ENCODE measurements at regions not wholly inside any gene's neighbourhood (a gene's known extent, or its start where the extent isn't known, plus 50 kb on each side); places are given as distances from the start of the nearest gene placed in this dataset.

- no peaks in the 10 kb centered on the region for H3K9me3 ChIP-seq
- DNase-seq, result no peak
- 77 to 83% methylated on average over 3 of the region's 3 CpGs for WGBS, 2 donors
- H3K4me1 ChIP-seq, result no peaks in the 10 kb centered on the region
- H3K27ac ChIP-seq, result no peak overlapping the region
- no peak overlapping the region for H3K4me3 ChIP-seq
- H3K27me3 ChIP-seq, result no peaks in the 10 kb centered on the region
- H3K36me3 ChIP-seq, result no peaks in the 10 kb centered on the region
- TF ChIP-seq POLR2A (IDR thresholded peaks at IDR 0.05) (no peak), CTCF (IDR thresholded peaks at IDR 0.05) (no peak)
- intact Hi-C loops (cut with DNase I), result no loop called here
These were observed 249.6 kb downstream of the TDRD3 start for GRCh38 chr13:60646620-60647019.

- Histone ChIP-seq H3K4me3 (no peak overlapping the region), H3K36me3 (no peaks in the 10 kb centered on the region), H3K9me3 (no peaks in the 10 kb centered on the region), H3K4me1 (no peaks in the 10 kb centered on the region), H3K27me3 (no peaks in the 10 kb centered on the region), H3K27ac (no peak overlapping the region)
- TF ChIP-seq POLR2A (IDR thresholded peaks at IDR 0.05) (no peak), CTCF (IDR thresholded peaks at IDR 0.05) (no peak)
- intact Hi-C loops (cut with DNase I), result no loop called here
- DNase-seq, result no peak
- 71 to 75% methylated on average over 3 of the region's 3 CpGs for WGBS, 2 donors
These were observed 248.7 kb downstream of the TDRD3 start for GRCh38 chr13:60645676-60646075.

DNA sequence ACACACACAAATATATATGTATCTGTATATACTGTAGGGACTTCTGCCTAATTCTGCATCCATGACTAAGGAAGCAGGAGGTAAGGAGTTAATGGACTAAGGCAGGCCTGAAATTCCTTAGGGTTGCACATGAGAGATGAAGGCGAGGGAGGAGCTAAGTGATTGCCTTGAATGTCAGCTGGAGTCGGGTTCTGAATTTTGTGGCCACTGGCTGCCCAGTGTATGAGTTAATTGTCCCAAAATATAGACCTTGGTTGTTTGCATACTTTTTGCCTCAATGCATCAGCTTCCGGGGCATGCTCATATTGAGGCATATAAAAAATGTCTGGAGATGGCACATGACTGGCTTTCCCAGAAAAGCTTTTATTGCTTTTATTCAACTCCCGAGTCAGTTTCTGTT, 245.5 kb downstream of the TDRD3 start:
- no peaks in the 10 kb centered on the region for H3K9me3 ChIP-seq
- no peaks in the 10 kb centered on the region for H3K27me3 ChIP-seq
- intact Hi-C loops (cut with DNase I), result no loop called here
- H3K27ac ChIP-seq, result no peak overlapping the region
- no peaks in the 10 kb centered on the region for H3K4me1 ChIP-seq
- no peak overlapping the region for H3K4me3 ChIP-seq
- 47 to 51% methylated on average over 4 of the region's 4 CpGs for WGBS, 2 donors
- no peaks in the 10 kb centered on the region for H3K36me3 ChIP-seq
- no peak for TF ChIP-seq POLR2A (IDR thresholded peaks at IDR 0.05)
- no peak for TF ChIP-seq CTCF (IDR thresholded peaks at IDR 0.05)
- DNase-seq, result no peak

DNA sequence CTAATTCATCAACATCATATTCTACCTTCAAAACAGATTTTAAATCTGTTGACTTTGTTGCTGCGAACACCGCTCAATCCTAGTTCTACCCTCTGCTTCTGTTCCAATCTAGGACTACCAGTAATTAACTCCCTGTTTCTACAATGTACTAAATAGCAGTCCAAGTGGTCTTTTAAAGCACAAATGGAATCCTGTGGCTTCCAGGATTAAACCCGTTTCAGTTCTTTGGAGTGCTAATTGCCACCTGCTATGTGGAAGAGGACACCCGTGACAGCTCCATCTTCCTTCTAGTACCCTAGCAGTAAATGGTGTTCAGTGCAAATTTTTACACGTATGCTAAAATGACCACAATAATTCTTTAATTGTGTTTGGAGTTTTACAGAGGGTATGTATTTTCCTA, 232.1 kb downstream of the TDRD3 start:
- H3K4me1 ChIP-seq, result peaks cover 0 to 5% (median 0%) of the 10 kb centered on the region in 3 donors
- no peak for TF ChIP-seq CTCF (IDR thresholded peaks at IDR 0.05)
- no peak for TF ChIP-seq POLR2A (IDR thresholded peaks at IDR 0.05)
- H3K4me3 ChIP-seq, result no peak overlapping the region
- no peak for DNase-seq
- intact Hi-C loops (cut with DNase I), result no loop called here
- no peaks in the 10 kb centered on the region for H3K36me3 ChIP-seq
- 76% methylated on average over 5 of the region's 5 CpGs for WGBS, 2 donors
- no peak overlapping the region for H3K27ac ChIP-seq
- no peaks in the 10 kb centered on the region for H3K27me3 ChIP-seq
- no peaks in the 10 kb centered on the region for H3K9me3 ChIP-seq

DNA sequence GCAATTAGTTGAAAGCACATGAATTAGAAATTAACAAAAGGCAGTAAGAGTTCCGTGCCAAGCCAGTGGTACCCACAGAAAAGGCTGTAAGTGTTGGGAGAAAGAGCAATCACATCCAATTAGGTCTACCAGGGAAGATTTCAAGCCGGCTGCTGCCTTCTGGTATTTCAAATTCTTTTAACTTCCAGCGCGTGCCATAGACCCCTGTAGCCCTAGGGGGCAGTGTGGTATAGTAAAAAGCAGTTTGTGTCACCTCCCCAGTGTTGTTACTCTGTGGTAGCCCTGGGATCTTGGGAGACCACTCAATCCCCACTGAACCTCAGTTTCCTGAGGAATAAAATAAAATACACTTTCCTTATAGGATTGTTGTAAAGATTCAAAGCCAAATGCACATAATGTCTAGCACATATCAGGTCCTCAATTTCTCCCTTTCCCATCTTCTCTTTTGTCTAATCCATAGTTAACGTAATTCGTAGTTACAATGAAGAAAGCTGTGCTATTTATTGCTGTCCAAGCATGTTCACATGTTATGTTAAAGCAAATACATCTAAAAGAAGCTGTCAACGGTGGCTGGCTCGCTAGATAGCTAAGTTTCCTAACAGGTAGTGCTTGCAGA, 230.2 kb downstream of the TDRD3 start:
- 34 to 36% methylated on average over 8 of the region's 8 CpGs for WGBS, 2 donors

More for the DNA sequence above, 230.2 kb downstream of the TDRD3 start:
- intact Hi-C loops (cut with DNase I), result no loop called here
- Histone ChIP-seq H3K4me1 (peaks cover 0 to 5% (median 0%) of the 10 kb centered on the region in 3 donors), H3K4me3 (no peak overlapping the region), H3K27me3 (no peaks in the 10 kb centered on the region), H3K36me3 (no peaks in the 10 kb centered on the region), H3K27ac (no peak overlapping the region), H3K9me3 (no peaks in the 10 kb centered on the region)
- no peak for DNase-seq
- TF ChIP-seq POLR2A (IDR thresholded peaks at IDR 0.05), result no peak
- peak in 5 of 6 experiments; percentile 26 to 50 (median 39) for TF ChIP-seq CTCF (IDR thresholded peaks at IDR 0.05)

Small RNA genes lying in the stretch of these regions (small RNA-seq; reads per million reads assigned to genes)
- gene MIR3169 (0 reads per million in 4 donors), gene RNY3P5 (0 reads per million in 4 donors)

Measured in esophagus squamous epithelium (tissue), 5 donors.